ENCODE measurements at regions not wholly inside any gene's neighbourhood (a gene's known extent, or its start where the extent isn't known, plus 50 kb on each side); places are given as distances from the start of the nearest gene placed in this dataset.
"Not testable (repeated sequence)": the region's sequence is repeated elsewhere in the genome, so short reads cannot be mapped to it uniquely, and the experiment has no call there.

- H3K9me3 ChIP-seq = no peaks in the 10 kb centered on the region
- no peaks in the 10 kb centered on the region for H3K4me1 ChIP-seq (ENCODE audit: control insufficient read depth in 1 of 2, insufficient read depth in 1 of 2, low read depth in 1 of 2, low read length in 1 of 2)
- no peak overlapping the region for H3K27ac ChIP-seq
- no peaks in the 10 kb centered on the region for H3K36me3 ChIP-seq
- H3K27me3 ChIP-seq = no peaks in the 10 kb centered on the region
- no peak for TF ChIP-seq CTCF (IDR thresholded peaks at IDR 0.05)
- no peak overlapping the region for H3K4me3 ChIP-seq (ENCODE audit: low read depth in 1 of 2, low read length in 1 of 2)
These were observed 418.8 kb downstream of the TMEM135 start for GRCh38 chr11:87456499-87456898.

- Histone ChIP-seq H3K4me1 (ENCODE audit: control insufficient read depth in 1 of 2, insufficient read depth in 1 of 2, low read depth in 1 of 2, low read length in 1 of 2) (no peaks in the 10 kb centered on the region), H3K9me3 (no peaks in the 10 kb centered on the region), H3K27me3 (no peaks in the 10 kb centered on the region), H3K4me3 (ENCODE audit: low read depth in 1 of 2, low read length in 1 of 2) (no peak overlapping the region), H3K36me3 (no peaks in the 10 kb centered on the region), H3K27ac (no peak overlapping the region)
- no peak for TF ChIP-seq CTCF (IDR thresholded peaks at IDR 0.05)
These were observed 417.4 kb downstream of the TMEM135 start for GRCh38 chr11:87455180-87455579.

GRCh38 chr11:87454241-87454640 is 416.5 kb downstream of the TMEM135 start:
- H3K4me3 ChIP-seq (ENCODE audit: low read depth in 1 of 2, low read length in 1 of 2) = no peak overlapping the region
- no peak overlapping the region for H3K27ac ChIP-seq
- TF ChIP-seq CTCF (IDR thresholded peaks at IDR 0.05) = no peak
- H3K9me3 ChIP-seq = no peaks in the 10 kb centered on the region
- H3K36me3 ChIP-seq = no peaks in the 10 kb centered on the region
- H3K27me3 ChIP-seq = no peaks in the 10 kb centered on the region
- H3K4me1 ChIP-seq (ENCODE audit: control insufficient read depth in 1 of 2, insufficient read depth in 1 of 2, low read depth in 1 of 2, low read length in 1 of 2) = no peaks in the 10 kb centered on the region

- no peak overlapping the region for H3K4me3 ChIP-seq (ENCODE audit: low read depth in 1 of 2, low read length in 1 of 2)
- no peaks in the 10 kb centered on the region for H3K4me1 ChIP-seq (ENCODE audit: control insufficient read depth in 1 of 2, insufficient read depth in 1 of 2, low read depth in 1 of 2, low read length in 1 of 2)
- H3K9me3 ChIP-seq = no peaks in the 10 kb centered on the region
- no peak for TF ChIP-seq CTCF (IDR thresholded peaks at IDR 0.05)
- no peaks in the 10 kb centered on the region for H3K36me3 ChIP-seq
- no peaks in the 10 kb centered on the region for H3K27me3 ChIP-seq
- no peak overlapping the region for H3K27ac ChIP-seq
These were observed 415.9 kb downstream of the TMEM135 start for GRCh38 chr11:87453531-87454089.

GRCh38 chr11:87452025-87452424 is 414.3 kb downstream of the TMEM135 start:
- H3K4me1 ChIP-seq (ENCODE audit: control insufficient read depth in 1 of 2, insufficient read depth in 1 of 2, low read depth in 1 of 2, low read length in 1 of 2); H3K9me3 ChIP-seq; H3K27me3 ChIP-seq; H3K36me3 ChIP-seq; H3K27ac ChIP-seq; H3K4me3 ChIP-seq (ENCODE audit: low read depth in 1 of 2, low read length in 1 of 2): not testable (repeated sequence)

- H3K27ac ChIP-seq = no peak overlapping the region
- H3K27me3 ChIP-seq = no peaks in the 10 kb centered on the region
- no peak overlapping the region for H3K4me3 ChIP-seq (ENCODE audit: low read depth in 1 of 2, low read length in 1 of 2)
- no peaks in the 10 kb centered on the region for H3K9me3 ChIP-seq
- H3K4me1 ChIP-seq (ENCODE audit: control insufficient read depth in 1 of 2, insufficient read depth in 1 of 2, low read depth in 1 of 2, low read length in 1 of 2) = no peaks in the 10 kb centered on the region
- H3K36me3 ChIP-seq = no peaks in the 10 kb centered on the region
- no peak for TF ChIP-seq CTCF (IDR thresholded peaks at IDR 0.05)
These were observed 413.7 kb downstream of the TMEM135 start for GRCh38 chr11:87451395-87451794.

All from neutrophil (primary cell).